ENCODE measurements at regions not wholly inside any gene's neighbourhood (a gene's known extent, or its start where the extent isn't known, plus 50 kb on each side); places are given as distances from the start of the nearest gene placed in this dataset.
"Not testable (repeated sequence)": the region's sequence is repeated elsewhere in the genome, so short reads cannot be mapped to it uniquely, and the experiment has no call there.

DNA sequence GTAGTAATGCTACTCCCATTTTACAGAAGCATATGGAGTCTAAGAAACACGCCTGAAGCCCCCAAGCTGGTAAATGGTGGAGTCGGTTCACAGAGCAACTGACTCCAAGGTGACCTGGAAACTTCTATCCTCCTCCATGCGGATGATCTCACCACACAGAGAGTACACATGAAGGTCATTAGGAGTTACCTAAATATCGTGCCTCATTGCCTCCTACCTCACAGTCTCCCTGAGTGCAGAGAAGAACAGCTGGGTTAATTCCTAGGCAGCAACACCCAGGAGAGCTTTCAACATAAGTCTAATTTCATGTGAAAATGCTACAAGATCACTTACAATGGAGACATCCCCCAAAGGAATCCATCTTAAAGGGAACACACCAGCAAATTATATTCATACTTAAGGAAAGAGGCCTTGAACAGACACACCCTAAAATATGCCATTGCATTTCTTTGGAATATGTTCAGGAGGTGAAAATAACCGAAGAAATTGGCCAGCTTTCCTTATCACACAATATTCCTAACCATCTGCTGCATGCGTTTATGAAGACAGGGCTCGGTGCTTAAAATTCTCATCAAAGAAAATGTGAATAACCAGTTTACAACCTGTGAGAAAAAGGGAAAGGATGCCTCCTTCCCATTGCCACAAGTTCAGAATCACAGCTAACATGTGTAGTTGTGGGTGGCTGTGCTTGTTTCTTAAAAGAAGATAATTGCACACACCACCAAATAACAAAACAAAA lies 203.6 kb upstream of the NBEA start:
- H3K9ac ChIP-seq: no peak overlapping the region
- H3K79me2 ChIP-seq: no peaks in the 10 kb centered on the region
- H3K4me2 ChIP-seq (ENCODE audit: low read length): no peak overlapping the region
- no peak overlapping the region for H3K4me3 ChIP-seq (ENCODE audit: low read depth, low read length)
- H3K4me1 ChIP-seq: no peaks in the 10 kb centered on the region
- H3K27me3 ChIP-seq (ENCODE audit: control insufficient read depth, insufficient read depth, low read length): no peaks in the 10 kb centered on the region
- H3K27ac ChIP-seq: no peak overlapping the region
- H2AFZ ChIP-seq: no peak overlapping the region
- TF ChIP-seq, protein P1, sequence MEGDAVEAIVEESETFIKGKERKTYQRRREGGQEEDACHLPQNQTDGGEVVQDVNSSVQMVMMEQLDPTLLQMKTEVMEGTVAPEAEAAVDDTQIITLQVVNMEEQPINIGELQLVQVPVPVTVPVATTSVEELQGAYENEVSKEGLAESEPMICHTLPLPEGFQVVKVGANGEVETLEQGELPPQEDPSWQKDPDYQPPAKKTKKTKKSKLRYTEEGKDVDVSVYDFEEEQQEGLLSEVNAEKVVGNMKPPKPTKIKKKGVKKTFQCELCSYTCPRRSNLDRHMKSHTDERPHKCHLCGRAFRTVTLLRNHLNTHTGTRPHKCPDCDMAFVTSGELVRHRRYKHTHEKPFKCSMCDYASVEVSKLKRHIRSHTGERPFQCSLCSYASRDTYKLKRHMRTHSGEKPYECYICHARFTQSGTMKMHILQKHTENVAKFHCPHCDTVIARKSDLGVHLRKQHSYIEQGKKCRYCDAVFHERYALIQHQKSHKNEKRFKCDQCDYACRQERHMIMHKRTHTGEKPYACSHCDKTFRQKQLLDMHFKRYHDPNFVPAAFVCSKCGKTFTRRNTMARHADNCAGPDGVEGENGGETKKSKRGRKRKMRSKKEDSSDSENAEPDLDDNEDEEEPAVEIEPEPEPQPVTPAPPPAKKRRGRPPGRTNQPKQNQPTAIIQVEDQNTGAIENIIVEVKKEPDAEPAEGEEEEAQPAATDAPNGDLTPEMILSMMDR (IDR thresholded peaks at IDR 0.05): no peak
- H3K36me3 ChIP-seq (ENCODE audit: control insufficient read depth, insufficient read depth, low read length): no peaks in the 10 kb centered on the region
- H3K9me3 ChIP-seq (ENCODE audit: control insufficient read depth, low read length): no peaks in the 10 kb centered on the region

DNA sequence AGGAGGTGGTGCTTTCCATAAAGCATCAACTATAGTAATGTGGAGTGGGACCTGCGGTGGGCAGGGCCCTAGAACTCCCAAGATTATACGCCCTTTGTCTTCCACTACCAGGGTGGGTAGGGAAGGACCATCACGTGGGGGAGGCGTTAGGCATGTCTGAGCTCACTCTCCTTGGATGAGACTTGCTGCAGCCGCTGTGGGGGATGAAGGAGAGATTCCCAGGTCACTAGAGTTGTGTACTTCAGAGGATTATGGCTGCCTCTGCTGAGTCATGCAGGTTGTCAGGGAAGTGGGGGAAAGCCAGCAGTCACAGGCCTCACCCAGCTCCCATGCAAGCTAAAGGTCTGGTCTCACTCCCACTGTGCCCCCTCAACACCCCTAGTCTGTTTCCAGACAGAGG lies 195.0 kb upstream of the NBEA start:
- H3K4me1 ChIP-seq; H3K27me3 ChIP-seq (ENCODE audit: control insufficient read depth, insufficient read depth, low read length); H3K27ac ChIP-seq; H3K4me2 ChIP-seq (ENCODE audit: low read length); H3K36me3 ChIP-seq (ENCODE audit: control insufficient read depth, insufficient read depth, low read length); H2AFZ ChIP-seq; H3K9ac ChIP-seq; H3K9me3 ChIP-seq (ENCODE audit: control insufficient read depth, low read length); H3K79me2 ChIP-seq; H3K4me3 ChIP-seq (ENCODE audit: low read depth, low read length): not testable (repeated sequence)

- H3K79me2 ChIP-seq: no peaks in the 10 kb centered on the region
- H3K36me3 ChIP-seq (ENCODE audit: control insufficient read depth, insufficient read depth, low read length): no peaks in the 10 kb centered on the region
- TF ChIP-seq, protein P1 (IDR thresholded peaks at IDR 0.05): no peak
- no peaks in the 10 kb centered on the region for H3K9me3 ChIP-seq (ENCODE audit: control insufficient read depth, low read length)
- H3K27me3 ChIP-seq (ENCODE audit: control insufficient read depth, insufficient read depth, low read length): no peaks in the 10 kb centered on the region
- no peak overlapping the region for H3K9ac ChIP-seq
- H3K4me3 ChIP-seq (ENCODE audit: low read depth, low read length): no peak overlapping the region
- H3K27ac ChIP-seq: no peak overlapping the region
- H3K4me1 ChIP-seq: no peaks in the 10 kb centered on the region
- H3K4me2 ChIP-seq (ENCODE audit: low read length): no peak overlapping the region
- H2AFZ ChIP-seq: no peak overlapping the region
These were observed 194.6 kb upstream of the NBEA start for GRCh38 chr13:34747507-34747906.

DNA sequence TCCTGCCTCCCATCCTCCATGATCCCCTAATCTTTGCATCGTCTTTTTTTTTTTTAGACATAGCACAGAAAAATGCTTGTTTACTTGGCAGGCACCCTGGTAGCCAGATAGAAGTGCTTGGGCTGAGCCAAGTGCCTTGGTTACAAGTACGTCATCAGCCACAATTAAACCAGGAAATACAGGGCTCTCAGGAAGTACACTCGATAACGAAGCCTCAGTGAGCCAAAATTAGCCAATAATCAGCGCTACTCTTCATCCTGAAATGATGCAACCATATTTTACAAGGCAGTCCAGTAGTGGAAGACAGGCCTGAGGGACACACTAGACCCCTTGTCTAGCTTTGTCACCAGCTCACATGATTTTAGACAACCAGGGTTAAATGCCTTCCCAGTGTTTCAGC lies 194.0 kb upstream of the NBEA start:
- H3K9ac ChIP-seq: no peak overlapping the region
- no peaks in the 10 kb centered on the region for H3K79me2 ChIP-seq
- TF ChIP-seq, protein P1 (IDR thresholded peaks at IDR 0.05): no peak
- no peaks in the 10 kb centered on the region for H3K4me1 ChIP-seq
- H2AFZ ChIP-seq: no peak overlapping the region
- H3K9me3 ChIP-seq (ENCODE audit: control insufficient read depth, low read length): no peaks in the 10 kb centered on the region
- H3K27ac ChIP-seq: no peak overlapping the region
- H3K4me2 ChIP-seq (ENCODE audit: low read length): no peak overlapping the region
- H3K4me3 ChIP-seq (ENCODE audit: low read depth, low read length): no peak overlapping the region
- H3K36me3 ChIP-seq (ENCODE audit: control insufficient read depth, insufficient read depth, low read length): no peaks in the 10 kb centered on the region
- H3K27me3 ChIP-seq (ENCODE audit: control insufficient read depth, insufficient read depth, low read length): no peaks in the 10 kb centered on the region

- no peaks in the 10 kb centered on the region for H3K4me1 ChIP-seq
- no peak overlapping the region for H3K9ac ChIP-seq
- no peaks in the 10 kb centered on the region for H3K36me3 ChIP-seq (ENCODE audit: control insufficient read depth, insufficient read depth, low read length)
- no peaks in the 10 kb centered on the region for H3K9me3 ChIP-seq (ENCODE audit: control insufficient read depth, low read length)
- H3K27me3 ChIP-seq (ENCODE audit: control insufficient read depth, insufficient read depth, low read length): no peaks in the 10 kb centered on the region
- H3K4me2 ChIP-seq (ENCODE audit: low read length): no peak overlapping the region
- H2AFZ ChIP-seq: peak overlapping the region; percentile 5
- H3K4me3 ChIP-seq (ENCODE audit: low read depth, low read length): no peak overlapping the region
- no peaks in the 10 kb centered on the region for H3K79me2 ChIP-seq
- TF ChIP-seq, protein P1 (IDR thresholded peaks at IDR 0.05): no peak
- H3K27ac ChIP-seq: no peak overlapping the region
These were observed 193.5 kb upstream of the NBEA start for GRCh38 chr13:34748596-34748995.
